B cell (primary cell): ENCODE measurements at regions not wholly inside any gene's neighbourhood (a gene's known extent, or its start where the extent isn't known, plus 50 kb on each side); places are given as distances from the start of the nearest gene placed in this dataset.

Source experiments
- ATAC-seq: fragments of 200-7000 bp; cut with Tn5 transposase; one replicate; pipeline ENCODE4 v1.10.0; 2021; ENCODE audit warnings: low read depth, mild to moderate bottlenecking, moderate number of reproducible peaks, moderate library complexity
- CTCF ChIA-PET: fragments of 350-600 bp; sonication (Branson Sonifier 250); formaldehyde crosslinking; loops from one replicate; lab custom pipeline; 2021; ENCODE audit warnings: antibody characterized with exemption, inconsistent platforms; lab: Charles Lee
- POLR2A ChIA-PET: fragments of 350-600 bp; sonication (Branson Sonifier 250); formaldehyde crosslinking; loops from one replicate; lab custom pipeline; 2021; ENCODE audit warnings: antibody characterized with exemption; lab: Charles Lee
- DNase-seq: peaks from one replicate; pipeline ENCODE4 v3.0.0; 2013
- H2AFZ ChIP-seq: 2 replicates; pipeline ENCODE4 v1.6.1; 2012; ENCODE audit warnings: mild to moderate bottlenecking, low read depth, low read length; ENCODE audit not compliant: insufficient read depth, poor library complexity, severe bottlenecking
- H3K27ac ChIP-seq, 2 donors: 1 replicate in 1 of 2; 2 replicates in 1 of 2; pipeline ENCODE4 v1.5.1; 2012 to 2013; ENCODE audit warnings: low read length in 2 of 2, mild to moderate bottlenecking in 2 of 2, moderate library complexity in 1 of 2
- H3K27me3 ChIP-seq, 4 experiments: fragments of 200-600 bp in 1 of 4; sonication (generic) in 1 of 4; replicated peaks in 1 of 4; 1 replicate in 2 of 4; 2 replicates in 2 of 4; pipeline versions ENCODE4 v1.6.1 to v1.7.0; 2013 to 2016; ENCODE audit warnings: low read length in 3 of 4, mild to moderate bottlenecking in 2 of 4, mixed read lengths in 1 of 4, moderate library complexity in 1 of 4; ENCODE audit not compliant: insufficient read depth in 4 of 4, control insufficient read depth in 3 of 4; ENCODE audit errors: control extremely low read depth in 1 of 4
- H3K36me3 ChIP-seq, 2 experiments: replicated peaks in 1 of 2; 1 replicate in 1 of 2; 2 replicates in 1 of 2; pipeline versions ENCODE4 v1.6.1 to v1.7.1; 2013; ENCODE audit warnings: low read length in 1 of 2; ENCODE audit not compliant: insufficient read depth in 2 of 2, control insufficient read depth in 1 of 2; ENCODE audit errors: control extremely low read depth in 1 of 2, extremely low read depth in 1 of 2
- H3K4me1 ChIP-seq, 2 donors: fragments of 200-600 bp in 1 of 2; sonication (generic) in 1 of 2; 1 replicate in 1 of 2; 2 replicates in 1 of 2; pipeline versions ENCODE4 v1.5.1 to v1.6.1; 2013 to 2017; ENCODE audit warnings: low read length in 2 of 2; ENCODE audit not compliant: control insufficient read depth in 2 of 2, insufficient read depth in 2 of 2
- H3K4me2 ChIP-seq: replicated peaks from 2 replicates; pipeline ENCODE3; 2012; ENCODE audit warnings: mild to moderate bottlenecking, low read depth, low read length; ENCODE audit not compliant: poor library complexity, severe bottlenecking
- H3K4me3 ChIP-seq, 5 experiments: fragments of 200-600 bp in 1 of 5; sonication (generic) in 1 of 5; 1 replicate in 3 of 5; 2 replicates in 2 of 5; pipeline versions ENCODE4 v1.5.1 to v1.7.0; 2011 to 2016; ENCODE audit warnings: low read length in 4 of 5, mild to moderate bottlenecking in 4 of 5, low read depth in 2 of 5, control low read depth in 1 of 5, moderate library complexity in 1 of 5; ENCODE audit not compliant: insufficient read depth in 1 of 5; ENCODE audit errors: control extremely low read depth in 1 of 5, extremely low read depth in 1 of 5
- H3K79me2 ChIP-seq: fragments of 200-600 bp; sonication (generic); one replicate; pipeline ENCODE4 v1.6.0; 2016; ENCODE audit warnings: low read length; ENCODE audit not compliant: control insufficient read depth, insufficient read depth
- H3K9ac ChIP-seq: fragments of 200-600 bp; sonication (generic); 2 replicates; pipeline ENCODE4 v1.6.1; 2017; ENCODE audit warnings: mild to moderate bottlenecking, low read length, moderate library complexity
- H3K9me3 ChIP-seq, 3 donors: one replicate each; pipeline versions ENCODE4 v1.6.1 to v1.7.1; 2013; ENCODE audit warnings: low read length in 2 of 3; ENCODE audit not compliant: control insufficient read depth in 2 of 3, insufficient read depth in 1 of 3; ENCODE audit errors: control extremely low read depth in 1 of 3
- H4K20me1 ChIP-seq: 2 replicates; pipeline ENCODE4 v1.6.0; 2012; ENCODE audit warnings: mild to moderate bottlenecking, low read length; ENCODE audit not compliant: insufficient read depth, control insufficient read depth, poor library complexity, severe bottlenecking
- H3K27ac Mint-ChIP-seq: one replicate; pipeline ENCODE4 v1.8.0; 2021; ENCODE audit warnings: mixed read lengths
- H3K27me3 Mint-ChIP-seq: one replicate; pipeline ENCODE4 v1.8.0; 2021; ENCODE audit warnings: mixed read lengths
- H3K4me1 Mint-ChIP-seq: one replicate; pipeline ENCODE4 v1.8.0; 2021; ENCODE audit warnings: mixed read lengths
- H3K4me3 Mint-ChIP-seq: one replicate; pipeline ENCODE4 v1.8.0; 2021; ENCODE audit warnings: mixed read lengths
- H3K9me3 Mint-ChIP-seq: one replicate; pipeline ENCODE4 v1.8.0; 2022; ENCODE audit warnings: mixed read lengths; ENCODE audit not compliant: insufficient read depth
- EZH2 ChIP-seq: IDR thresholded peaks from 2 replicates; pipeline ENCODE4 v1.6.1; 2012; ENCODE audit warnings: borderline replicate concordance, low read depth, mild to moderate bottlenecking, moderate library complexity, low read length; ENCODE audit not compliant: insufficient read depth, poor library complexity, severe bottlenecking
- WGBS: methylation state at CpG from one replicate; pipeline ENCODE4 v1.1.5; 2013; ENCODE audit warnings: missing lambda C conversion rate; ENCODE audit not compliant: insufficient coverage; 5-methylcytosine and 5-hydroxymethylcytosine counted together
- intact Hi-C: fragments of 100-400 bp; cut with micrococcal nuclease; formaldehyde crosslinking; loops from one replicate; pipeline ENCODE4 v1.10.0; 2022
- TF ChIP-seq, protein P1 (sequence below): fragments of 200-600 bp; IDR thresholded peaks from one replicate; pipeline ENCODE4 v1.8.0; 2022; ENCODE audit warnings: antibody characterized with exemption, mild to moderate bottlenecking

DNA sequence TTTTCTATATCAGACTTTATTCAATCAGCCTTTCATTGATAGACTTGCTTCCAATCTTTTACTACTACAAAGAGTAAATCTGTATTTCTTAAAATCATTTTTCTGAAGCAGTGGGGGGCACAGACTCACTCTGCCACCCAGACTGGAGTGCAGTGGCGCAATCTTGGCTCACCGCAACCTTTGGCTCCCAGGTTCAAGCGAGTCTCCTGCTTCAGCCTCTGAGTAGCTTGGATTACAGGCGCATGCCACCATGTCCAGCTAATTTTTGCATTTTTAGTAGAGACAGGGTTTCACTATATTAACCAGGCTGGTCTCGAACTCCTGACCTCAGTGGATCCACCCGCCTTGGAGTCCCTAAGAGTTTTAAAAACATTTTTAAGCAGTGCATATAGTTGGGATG is 270.6 kb upstream of the REG3G start:
- Histone ChIP-seq H4K20me1 (no peaks in the 10 kb centered on the region), H3K27ac (no peak overlapping the region), H3K9ac (no peak overlapping the region), H3K9me3 (peaks cover 0 to under 1% (median 0%) of the 10 kb centered on the region in 3 donors), H3K27me3 (no peaks in the 10 kb centered on the region), H3K4me1 (no peaks in the 10 kb centered on the region), H3K79me2 (no peaks in the 10 kb centered on the region), H2AFZ (no peak overlapping the region), H3K4me2 (no peak overlapping the region), H3K4me3 (no peak overlapping the region), H3K36me3 (no peaks in the 10 kb centered on the region)
- ChIA-PET CTCF (no interaction called here), POLR2A (no interaction called here)
- TF ChIP-seq, protein P1, sequence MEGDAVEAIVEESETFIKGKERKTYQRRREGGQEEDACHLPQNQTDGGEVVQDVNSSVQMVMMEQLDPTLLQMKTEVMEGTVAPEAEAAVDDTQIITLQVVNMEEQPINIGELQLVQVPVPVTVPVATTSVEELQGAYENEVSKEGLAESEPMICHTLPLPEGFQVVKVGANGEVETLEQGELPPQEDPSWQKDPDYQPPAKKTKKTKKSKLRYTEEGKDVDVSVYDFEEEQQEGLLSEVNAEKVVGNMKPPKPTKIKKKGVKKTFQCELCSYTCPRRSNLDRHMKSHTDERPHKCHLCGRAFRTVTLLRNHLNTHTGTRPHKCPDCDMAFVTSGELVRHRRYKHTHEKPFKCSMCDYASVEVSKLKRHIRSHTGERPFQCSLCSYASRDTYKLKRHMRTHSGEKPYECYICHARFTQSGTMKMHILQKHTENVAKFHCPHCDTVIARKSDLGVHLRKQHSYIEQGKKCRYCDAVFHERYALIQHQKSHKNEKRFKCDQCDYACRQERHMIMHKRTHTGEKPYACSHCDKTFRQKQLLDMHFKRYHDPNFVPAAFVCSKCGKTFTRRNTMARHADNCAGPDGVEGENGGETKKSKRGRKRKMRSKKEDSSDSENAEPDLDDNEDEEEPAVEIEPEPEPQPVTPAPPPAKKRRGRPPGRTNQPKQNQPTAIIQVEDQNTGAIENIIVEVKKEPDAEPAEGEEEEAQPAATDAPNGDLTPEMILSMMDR: no peak
- TF ChIP-seq EZH2: no peak
- no peak overlapping the region for H3K4me3 Mint-ChIP-seq
- intact Hi-C loops: no loop called here
- H3K9me3 Mint-ChIP-seq: peaks cover 8% of the 10 kb centered on the region
- 97% methylated on average over 4 of the region's 6 CpGs for WGBS
- ATAC-seq (no peak), DNase-seq (no peak)
- H3K27ac Mint-ChIP-seq: no peak overlapping the region
- H3K4me1 Mint-ChIP-seq: no peaks in the 10 kb centered on the region
- H3K27me3 Mint-ChIP-seq: no peaks in the 10 kb centered on the region

DNA sequence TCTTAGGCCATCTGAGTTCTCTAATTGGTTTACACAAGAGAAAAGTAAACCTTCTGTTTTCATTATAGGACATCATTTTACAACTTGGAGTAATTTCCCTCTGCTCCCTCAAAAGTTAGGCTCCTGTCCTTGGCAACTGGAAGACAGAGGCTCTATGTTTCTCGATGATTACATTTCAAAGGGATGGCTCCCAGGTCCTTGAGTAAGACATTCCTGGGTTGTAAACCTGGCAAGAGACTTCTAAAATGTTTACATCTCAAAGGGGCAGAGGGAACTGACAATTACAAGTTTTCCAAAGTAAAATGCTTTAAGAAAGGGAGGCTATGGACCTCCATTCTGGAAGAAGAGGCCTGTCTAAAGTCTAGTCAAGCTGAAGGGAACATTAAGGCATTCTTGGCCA is 268.3 kb upstream of the REG3G start:
- Mint-ChIP-seq H3K27ac (no peak overlapping the region), H3K4me3 (no peak overlapping the region), H3K4me1 (no peaks in the 10 kb centered on the region), H3K9me3 (peaks cover 24% of the 10 kb centered on the region), H3K27me3 (no peaks in the 10 kb centered on the region)
- H2AFZ ChIP-seq: no peak overlapping the region
- DNase-seq (no peak), ATAC-seq (no peak)
- ChIA-PET POLR2A (no interaction called here), CTCF (no interaction called here)
- H4K20me1 ChIP-seq: no peaks in the 10 kb centered on the region
- H3K9me3 ChIP-seq: peaks cover 0 to 8% (median 4%) of the 10 kb centered on the region in 3 donors
- no peak overlapping the region for H3K4me2 ChIP-seq
- no peaks in the 10 kb centered on the region for H3K36me3 ChIP-seq
- TF ChIP-seq, protein P1: no peak
- TF ChIP-seq EZH2: no peak
- H3K4me3 ChIP-seq: no peak overlapping the region
- H3K9ac ChIP-seq: no peak overlapping the region
- no peaks in the 10 kb centered on the region for H3K27me3 ChIP-seq
- H3K79me2 ChIP-seq: no peaks in the 10 kb centered on the region
- intact Hi-C loops: no loop called here
- H3K4me1 ChIP-seq: no peaks in the 10 kb centered on the region
- 17% methylated on average over 1 of the region's 1 CpG for WGBS
- H3K27ac ChIP-seq: no peak overlapping the region
